GM21723 (cell line): ENCODE measurements at regions not wholly inside any gene's neighbourhood (a gene's known extent, or its start where the extent isn't known, plus 50 kb on each side); places are given as distances from the start of the nearest gene placed in this dataset.

Experiments
- ATAC-seq: cut with Tn5 transposase; IDR thresholded peaks from one replicate; pipeline ENCODE4 v1.9.1; 2021; ENCODE audit warnings: mild to moderate bottlenecking, moderate library complexity; ENCODE audit not compliant: unreplicated experiment

GRCh38 chr1:69122373-69122772, 445.3 kb upstream of the LRRC7 start:
- ATAC-seq: no peak

DNA sequence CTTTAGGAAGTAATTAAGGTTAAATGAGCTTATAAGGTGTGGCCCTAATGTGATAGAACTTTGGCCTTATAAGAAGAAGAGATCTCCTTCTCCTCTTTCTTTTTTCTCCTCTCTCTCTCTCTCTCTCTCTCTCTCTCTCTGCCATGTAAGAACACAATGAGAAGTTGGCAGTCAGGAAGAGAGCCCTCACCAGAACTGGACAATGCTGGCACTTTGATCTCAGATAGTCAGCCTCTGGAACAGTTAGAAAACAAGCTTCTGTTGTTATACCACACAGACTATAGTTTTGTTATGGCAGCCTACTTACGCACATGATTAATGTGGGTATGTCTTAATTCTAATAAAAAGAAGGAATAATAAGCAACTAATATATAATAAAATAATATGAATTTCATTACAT, 444.2 kb upstream of the LRRC7 start:
- ATAC-seq: no peak

- no peak for ATAC-seq
These were observed 440.9 kb upstream of the LRRC7 start for GRCh38 chr1:69126796-69127195.

GRCh38 chr1:69128204-69128603, 439.5 kb upstream of the LRRC7 start:
- no peak for ATAC-seq

- no peak for ATAC-seq
These were observed 438.2 kb upstream of the LRRC7 start for GRCh38 chr1:69129538-69129937.

GRCh38 chr1:69138172-69138571, 429.6 kb upstream of the LRRC7 start:
- no peak for ATAC-seq

- ATAC-seq: no peak
These were observed 428.7 kb upstream of the LRRC7 start for GRCh38 chr1:69139007-69139406.

DNA sequence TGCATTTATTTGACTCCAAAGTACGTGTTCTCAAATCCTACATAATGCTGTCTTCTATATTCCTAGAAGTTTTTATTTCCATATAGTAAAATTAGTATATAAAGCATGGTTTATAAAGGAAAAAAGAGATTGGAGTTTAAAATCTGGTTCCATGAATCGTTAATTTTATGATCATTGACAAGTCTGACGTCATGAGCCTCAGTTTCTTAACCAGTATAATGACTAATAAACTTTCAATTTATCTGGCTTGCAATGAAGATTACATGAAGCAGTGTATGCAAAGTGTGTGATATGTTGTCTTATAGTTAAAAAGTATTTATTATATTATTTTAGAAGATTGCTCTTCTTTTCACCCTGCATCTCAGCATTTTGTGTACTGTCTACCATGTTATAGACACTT, 421.4 kb upstream of the LRRC7 start:
- no peak for ATAC-seq

DNA sequence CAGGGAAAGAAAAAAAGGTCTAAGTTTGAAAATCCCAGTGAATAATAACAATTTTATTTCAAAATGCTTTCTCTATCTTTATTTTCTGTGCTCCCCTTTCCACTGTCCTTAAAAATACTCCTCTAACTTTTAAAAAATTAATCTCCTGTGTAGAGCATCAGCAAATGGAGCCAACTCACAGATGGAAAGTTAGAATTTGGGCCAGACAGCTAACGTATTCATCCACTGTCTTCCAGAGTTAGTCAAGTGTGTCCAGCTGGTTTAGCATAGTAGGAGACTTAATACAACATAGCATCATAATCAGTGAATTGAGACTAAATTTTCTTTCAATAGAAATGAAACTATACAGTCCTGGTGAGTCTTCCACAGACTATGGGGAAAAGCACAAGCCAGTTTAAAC, 419.0 kb upstream of the LRRC7 start:
- no peak for ATAC-seq

GRCh38 chr1:69157046-69157756, 410.5 kb upstream of the LRRC7 start:
- ATAC-seq: no peak

- ATAC-seq: no peak
These were observed 404.5 kb upstream of the LRRC7 start for GRCh38 chr1:69163241-69163640.

DNA sequence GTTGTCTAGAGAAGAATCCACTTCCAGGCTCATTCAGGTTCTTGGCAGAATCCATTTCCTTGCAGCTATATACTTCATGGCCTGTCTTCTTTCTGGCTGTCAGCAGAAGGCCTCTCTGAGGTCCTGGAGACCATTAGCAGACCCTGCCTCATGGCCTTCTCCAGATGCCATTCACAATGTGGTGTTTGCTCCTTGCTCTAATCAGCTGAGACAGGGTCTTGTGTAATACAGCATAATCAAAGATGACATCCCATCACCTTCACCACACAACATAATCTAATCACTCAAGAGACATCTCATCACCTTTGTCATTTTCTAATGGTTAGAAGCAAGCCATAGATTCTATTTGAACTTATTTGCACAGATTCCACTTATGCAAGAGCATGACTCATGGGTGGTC, 403.9 kb upstream of the LRRC7 start:
- no peak for ATAC-seq

GRCh38 chr1:69167876-69168275, 399.8 kb upstream of the LRRC7 start:
- no peak for ATAC-seq

GRCh38 chr1:69171248-69171647, 396.5 kb upstream of the LRRC7 start:
- no peak for ATAC-seq

DNA sequence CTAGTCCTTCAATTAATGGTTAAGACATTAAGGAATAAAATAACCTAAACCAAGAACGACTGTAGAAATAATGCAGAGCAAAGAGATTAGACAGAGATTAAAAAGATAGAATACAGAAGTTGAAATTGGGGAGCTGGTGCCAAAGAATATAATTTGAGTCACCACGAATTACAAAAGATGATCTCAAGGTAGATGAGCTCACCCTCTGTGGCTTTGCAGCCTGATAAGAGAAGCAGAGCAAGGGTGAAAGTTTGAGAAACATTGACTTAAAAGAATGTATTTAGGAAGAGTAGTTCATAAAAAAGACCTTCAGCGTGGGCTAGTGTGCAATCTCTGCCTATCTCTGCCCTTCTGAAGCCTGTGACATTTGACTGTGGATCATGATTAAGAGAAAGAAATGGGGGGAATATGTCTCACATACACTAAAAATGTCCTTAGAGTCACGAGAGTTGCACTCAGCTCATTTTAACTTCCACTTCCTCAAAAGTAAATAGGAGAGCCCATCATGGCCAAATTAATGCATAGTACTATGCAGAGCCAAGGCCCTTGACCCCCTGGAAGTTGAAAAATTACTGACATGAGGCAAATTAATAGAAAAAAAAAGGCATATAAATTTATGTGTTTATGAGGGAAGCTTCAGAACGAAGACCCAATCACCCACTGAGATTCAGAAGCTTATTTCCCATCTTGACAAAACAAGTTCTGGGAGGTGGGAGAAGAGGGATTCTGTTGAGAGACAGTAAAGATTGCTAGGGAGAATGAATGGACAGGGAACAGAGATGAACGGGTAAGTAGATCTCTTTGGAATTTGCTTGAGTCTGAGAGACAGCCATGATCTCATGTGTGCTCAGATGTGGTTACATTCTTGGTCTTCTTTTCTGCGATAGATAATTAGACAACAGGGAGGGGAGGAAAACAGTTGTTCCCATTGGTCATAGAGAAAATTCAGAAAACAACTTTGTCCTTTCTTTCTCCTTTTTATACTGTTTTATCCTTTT, 395.4 kb upstream of the LRRC7 start:
- no peak for ATAC-seq

DNA sequence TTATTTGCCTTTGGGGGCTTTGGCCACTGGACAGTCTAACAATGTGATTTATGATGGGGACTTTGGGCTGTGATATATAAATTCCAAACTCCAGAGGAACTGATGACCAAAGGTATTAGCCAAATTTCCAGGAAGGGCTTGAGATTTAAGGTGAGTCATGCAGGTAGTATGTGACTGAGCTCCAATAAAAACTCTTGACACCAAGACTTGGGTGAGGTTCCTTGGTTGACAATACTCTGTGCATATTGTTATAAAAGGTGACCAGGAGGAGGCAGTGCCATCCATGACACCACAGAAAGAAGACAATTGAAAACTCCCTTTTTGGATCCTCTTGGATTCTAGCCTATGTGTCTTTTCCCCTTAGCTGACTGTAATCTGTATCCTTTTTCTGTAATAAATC, 392.7 kb upstream of the LRRC7 start:
- no peak for ATAC-seq

DNA sequence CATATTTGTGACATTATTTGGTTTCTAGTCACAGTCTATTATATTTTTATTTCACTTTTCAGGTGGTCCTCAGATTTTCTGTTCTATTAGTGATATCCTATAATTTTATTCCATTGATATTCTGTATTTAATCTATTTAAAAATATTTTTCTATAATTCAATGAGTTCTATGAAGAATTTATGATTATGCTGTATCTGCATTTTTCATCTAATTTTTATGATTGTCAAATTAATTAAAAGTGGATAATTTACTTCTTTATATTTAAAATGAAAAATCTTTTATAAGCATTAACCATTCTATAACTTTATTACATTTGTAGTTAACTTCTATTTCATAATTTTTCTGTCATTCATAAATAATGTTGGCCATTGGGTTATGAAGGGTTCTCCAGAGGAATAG, 387.4 kb upstream of the LRRC7 start:
- ATAC-seq: no peak

GRCh38 chr1:69185378-69185777, 382.3 kb upstream of the LRRC7 start:
- no peak for ATAC-seq

DNA sequence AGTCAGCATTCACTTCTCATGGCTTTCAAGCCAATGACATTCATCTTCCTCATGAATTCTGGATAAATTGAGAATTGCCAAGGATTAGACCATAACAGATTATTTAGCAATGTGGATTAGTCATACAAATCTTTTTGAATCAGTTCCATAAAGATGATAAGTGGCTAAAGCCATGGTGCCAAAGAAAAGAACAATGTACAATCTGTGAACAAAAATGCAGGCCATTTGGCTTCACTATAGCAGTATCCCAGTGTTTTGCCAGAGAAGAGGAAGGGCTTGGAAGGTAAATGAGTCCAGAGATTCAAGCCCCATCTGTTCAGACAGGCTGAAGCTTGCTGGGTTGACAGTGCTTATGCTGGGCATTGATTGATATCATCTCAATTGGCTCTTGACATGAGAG, 376.4 kb upstream of the LRRC7 start:
- ATAC-seq: no peak

DNA sequence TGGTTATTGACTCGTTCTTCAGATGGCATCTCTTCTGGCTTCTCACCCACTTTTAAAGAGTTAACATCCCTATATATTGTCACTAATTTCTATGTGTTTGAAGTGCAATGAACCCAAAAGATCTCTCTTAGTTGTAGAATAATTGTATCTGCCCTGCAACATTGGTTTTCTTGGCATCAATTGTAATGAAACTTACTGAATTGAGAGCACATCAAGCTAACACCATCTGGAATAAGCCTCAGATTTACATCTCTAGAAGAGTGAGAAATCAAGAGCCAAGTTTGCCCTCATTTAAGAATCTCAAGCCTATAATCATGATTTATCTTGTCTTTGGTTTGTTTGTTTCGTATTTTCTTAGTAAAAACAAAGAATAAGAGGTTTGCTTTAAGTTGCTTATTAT, 372.6 kb upstream of the LRRC7 start:
- ATAC-seq: no peak

GRCh38 chr1:69196071-69196470, 371.7 kb upstream of the LRRC7 start:
- no peak for ATAC-seq

- no peak for ATAC-seq
These were observed 369.9 kb upstream of the LRRC7 start for GRCh38 chr1:69197816-69198215.
